ENCODE measurements at regions not wholly inside any gene's neighbourhood (a gene's known extent, or its start where the extent isn't known, plus 50 kb on each side); places are given as distances from the start of the nearest gene placed in this dataset.

GRCh38 chr16:13342675-13343074 is 441.3 kb downstream of the SHISA9 start:
- no peak for TF ChIP-seq EZH2 (IDR thresholded peaks at IDR 0.05; ENCODE audit: borderline replicate concordance, low read length)
- no peak for TF ChIP-seq CTCF (IDR thresholded peaks at IDR 0.05; ENCODE audit: low read length)

GRCh38 chr16:13344001-13344400 is 442.6 kb downstream of the SHISA9 start:
- no peaks in the 10 kb centered on the region for H3K27me3 ChIP-seq (ENCODE audit: insufficient read depth, low read length)
- no peaks in the 10 kb centered on the region; the same call in 1 of the 2 replicates for H3K36me3 ChIP-seq (ENCODE audit: insufficient read depth, low read length)
- H3K9me3 ChIP-seq (ENCODE audit: low read length): no peaks in the 10 kb centered on the region
- H3K4me3 ChIP-seq (ENCODE audit: low read depth, low read length, poor library complexity, severe bottlenecking): no peak overlapping the region
- no peak overlapping the region for H3K4me2 ChIP-seq (ENCODE audit: low read length)
- no peaks in the 10 kb centered on the region for H3F3A ChIP-seq (ENCODE audit: insufficient read depth, low read length)
- no peak overlapping the region for H2AFZ ChIP-seq (ENCODE audit: low read length)
- no peaks in the 10 kb centered on the region for H4K20me1 ChIP-seq (ENCODE audit: insufficient read depth, low read length)
- TF ChIP-seq CTCF (IDR thresholded peaks at IDR 0.05; ENCODE audit: low read length) (no peak), EZH2 (IDR thresholded peaks at IDR 0.05; ENCODE audit: borderline replicate concordance, low read length) (no peak)
- no peaks in the 10 kb centered on the region for H3K9me2 ChIP-seq (ENCODE audit: low read depth, low read length)
- no peak overlapping the region for H3K9ac ChIP-seq (ENCODE audit: low read length)
- H3K27ac ChIP-seq (ENCODE audit: low read depth, low read length, poor library complexity, severe bottlenecking): no peak overlapping the region
- H3K4me1 ChIP-seq (ENCODE audit: insufficient read depth, low read length, severe bottlenecking): no peaks in the 10 kb centered on the region
- no peaks in the 10 kb centered on the region for H3K79me2 ChIP-seq (ENCODE audit: insufficient read depth, low read length)

More at GRCh38 chr16:13342675-13343074, 441.3 kb downstream of the SHISA9 start:
- Histone ChIP-seq H3K4me3 (ENCODE audit: low read depth, low read length, poor library complexity, severe bottlenecking) (no peak overlapping the region), H3K27ac (ENCODE audit: low read depth, low read length, poor library complexity, severe bottlenecking) (no peak overlapping the region), H3K4me2 (ENCODE audit: low read length) (no peak overlapping the region), H3F3A (ENCODE audit: insufficient read depth, low read length) (no peaks in the 10 kb centered on the region), H3K9me2 (ENCODE audit: low read depth, low read length) (no peaks in the 10 kb centered on the region), H3K9ac (ENCODE audit: low read length) (no peak overlapping the region), H3K9me3 (ENCODE audit: low read length) (no peaks in the 10 kb centered on the region), H3K36me3 (ENCODE audit: insufficient read depth, low read length) (no peaks in the 10 kb centered on the region; the same call in 1 of the 2 replicates), H3K4me1 (ENCODE audit: insufficient read depth, low read length, severe bottlenecking) (no peaks in the 10 kb centered on the region), H4K20me1 (ENCODE audit: insufficient read depth, low read length) (no peaks in the 10 kb centered on the region), H2AFZ (ENCODE audit: low read length) (no peak overlapping the region), H3K27me3 (ENCODE audit: insufficient read depth, low read length) (no peaks in the 10 kb centered on the region), H3K79me2 (ENCODE audit: insufficient read depth, low read length) (no peaks in the 10 kb centered on the region)

GRCh38 chr16:13348416-13348815 is 447.0 kb downstream of the SHISA9 start:
- Histone ChIP-seq H3K79me2 (ENCODE audit: insufficient read depth, low read length) (no peaks in the 10 kb centered on the region), H3K36me3 (ENCODE audit: insufficient read depth, low read length) (no peaks in the 10 kb centered on the region), H3K9ac (ENCODE audit: low read length) (no peak overlapping the region), H3K27me3 (ENCODE audit: insufficient read depth, low read length) (no peaks in the 10 kb centered on the region), H3F3A (ENCODE audit: insufficient read depth, low read length) (no peaks in the 10 kb centered on the region), H3K4me2 (ENCODE audit: low read length) (no peak overlapping the region), H3K9me3 (ENCODE audit: low read length) (no peaks in the 10 kb centered on the region), H3K27ac (ENCODE audit: low read depth, low read length, poor library complexity, severe bottlenecking) (no peak overlapping the region), H2AFZ (ENCODE audit: low read length) (no peak overlapping the region), H3K4me1 (ENCODE audit: insufficient read depth, low read length, severe bottlenecking) (no peaks in the 10 kb centered on the region), H4K20me1 (ENCODE audit: insufficient read depth, low read length) (no peaks in the 10 kb centered on the region), H3K9me2 (ENCODE audit: low read depth, low read length) (no peaks in the 10 kb centered on the region), H3K4me3 (ENCODE audit: low read depth, low read length, poor library complexity, severe bottlenecking) (no peak overlapping the region)
- no peak for TF ChIP-seq CTCF (IDR thresholded peaks at IDR 0.05; ENCODE audit: low read length)
- TF ChIP-seq EZH2 (IDR thresholded peaks at IDR 0.05; ENCODE audit: borderline replicate concordance, low read length): no peak
